Adrenal gland (tissue), 9 donors: ENCODE measurements at regions not wholly inside any gene's neighbourhood (a gene's known extent, or its start where the extent isn't known, plus 50 kb on each side); places are given as distances from the start of the nearest gene placed in this dataset.
"Not testable (repeated sequence)": the region's sequence is repeated elsewhere in the genome, so short reads cannot be mapped to it uniquely, and the experiment has no call there.

Experiments used
- DNase-seq, 7 donors: peaks; one replicate each; pipeline ENCODE4 v3.0.0-alpha.2; 2019 to 2020
- H3K27ac ChIP-seq, 5 donors: fragments of 200-600 bp; sonication (generic) in 4 of 5; 1 replicate in 3 of 5; 2 replicates in 2 of 5; pipeline versions ENCODE4 v1.5.1 to v1.8.0; 2016 to 2020; ENCODE audit warnings: mild to moderate bottlenecking in 1 of 5
- H3K27me3 ChIP-seq: fragments of 200-600 bp; 2 replicates; pipeline ENCODE4 v1.8.0; 2021
- H3K36me3 ChIP-seq, 2 donors: fragments of 200-600 bp; replicated peaks in 1 of 2; 1 replicate in 1 of 2; 2 replicates in 1 of 2; pipeline versions ENCODE4 v1.5.1 to v1.8.0; 2018 to 2022
- H3K4me1 ChIP-seq, 2 donors: fragments of 200-600 bp; replicated peaks in 1 of 2; 1 replicate in 1 of 2; 2 replicates in 1 of 2; pipeline versions ENCODE4 v1.5.1 to v1.8.0; 2018 to 2021
- H3K4me3 ChIP-seq, 4 donors: fragments of 200-600 bp; sonication (generic) in 3 of 4; one replicate each; pipeline ENCODE4 v1.5.1; 2016 to 2018
- H3K9me3 ChIP-seq, 3 donors: fragments of 200-600 bp; sonication (generic) in 1 of 3; replicated peaks in 1 of 3; 1 replicate in 2 of 3; 2 replicates in 1 of 3; pipeline versions ENCODE4 v1.5.1 to v1.8.0; 2016 to 2021
- POLR2A ChIP-seq, 2 donors: fragments of 450-650 bp; IDR thresholded peaks; one replicate each; pipeline ENCODE4 v1.6.1; 2017; ENCODE audit warnings: antibody characterized with exemption in 2 of 2, mild to moderate bottlenecking in 2 of 2, moderate library complexity in 1 of 2
- WGBS, 4 donors: extraction: QIAGEN DNeasy Blood & Tissue Kit in 2 of 4; methylation state at CpG; one replicate each; pipeline versions ENCODE4 v1.1.5 to v1.1.7; 2013 to 2017; 5-methylcytosine and 5-hydroxymethylcytosine counted together
- intact Hi-C, 2 donors: fragments of 100-400 bp; cut with DNase I; formaldehyde crosslinking; loops; one replicate each; pipeline versions ENCODE4 v1.14.1 to v1.15.0; 2022 to 2023
- TF ChIP-seq, protein P1 (sequence below), 6 experiments: fragments of 450-650 bp in 4 of 6; fragments of 200-600 bp in 2 of 6; sonication (generic) in 1 of 6; IDR thresholded peaks; 1 replicate in 5 of 6; 2 replicates in 1 of 6; pipeline versions ENCODE4 v1.5.1 to v1.8.0; 2016 to 2021; ENCODE audit warnings: antibody characterized with exemption in 6 of 6, mild to moderate bottlenecking in 2 of 6, moderate library complexity in 1 of 6
- donor health status: healthy with polysubstance abuse.
- donor health status: Bipolar disorder and iron deficiency.
- donor health status: DM: yes; HTN: yes; CAD: no.
- donor health status: DM: no; HTN: no; CAD: no.
- donor health status: DM: no; HTN: no; CAD: no.

DNA sequence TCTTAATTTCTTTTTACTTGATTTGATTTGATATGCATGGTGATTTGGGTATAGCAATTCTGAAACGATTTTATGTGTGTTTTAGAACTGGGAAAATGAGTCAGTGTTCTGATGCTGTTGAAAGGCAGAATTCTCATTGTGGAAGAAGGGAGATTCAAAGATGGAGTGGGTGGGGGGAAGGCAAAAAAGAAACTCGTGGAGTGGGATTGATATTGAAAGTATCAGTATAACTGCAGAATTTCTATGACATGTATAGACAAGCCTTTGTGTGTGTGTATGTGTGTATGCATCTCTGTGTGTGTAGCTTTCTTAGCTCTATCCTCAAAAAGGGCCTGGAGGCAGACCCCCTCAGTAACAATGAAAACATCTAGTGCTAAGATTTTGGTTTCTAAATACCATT lies 184.3 kb upstream of the OLIG3 start:
- Histone ChIP-seq H3K4me3 (no peak overlapping the region), H3K36me3 (no peaks in the 10 kb centered on the region), H3K9me3 (no peaks in the 10 kb centered on the region), H3K27me3 (no peaks in the 10 kb centered on the region), H3K27ac (no peak overlapping the region), H3K4me1 (peaks cover 0 to 14% of the 10 kb centered on the region in 2 donors)
- TF ChIP-seq, protein P1, sequence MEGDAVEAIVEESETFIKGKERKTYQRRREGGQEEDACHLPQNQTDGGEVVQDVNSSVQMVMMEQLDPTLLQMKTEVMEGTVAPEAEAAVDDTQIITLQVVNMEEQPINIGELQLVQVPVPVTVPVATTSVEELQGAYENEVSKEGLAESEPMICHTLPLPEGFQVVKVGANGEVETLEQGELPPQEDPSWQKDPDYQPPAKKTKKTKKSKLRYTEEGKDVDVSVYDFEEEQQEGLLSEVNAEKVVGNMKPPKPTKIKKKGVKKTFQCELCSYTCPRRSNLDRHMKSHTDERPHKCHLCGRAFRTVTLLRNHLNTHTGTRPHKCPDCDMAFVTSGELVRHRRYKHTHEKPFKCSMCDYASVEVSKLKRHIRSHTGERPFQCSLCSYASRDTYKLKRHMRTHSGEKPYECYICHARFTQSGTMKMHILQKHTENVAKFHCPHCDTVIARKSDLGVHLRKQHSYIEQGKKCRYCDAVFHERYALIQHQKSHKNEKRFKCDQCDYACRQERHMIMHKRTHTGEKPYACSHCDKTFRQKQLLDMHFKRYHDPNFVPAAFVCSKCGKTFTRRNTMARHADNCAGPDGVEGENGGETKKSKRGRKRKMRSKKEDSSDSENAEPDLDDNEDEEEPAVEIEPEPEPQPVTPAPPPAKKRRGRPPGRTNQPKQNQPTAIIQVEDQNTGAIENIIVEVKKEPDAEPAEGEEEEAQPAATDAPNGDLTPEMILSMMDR (IDR thresholded peaks at IDR 0.05) = no peak
- no peak for TF ChIP-seq POLR2A (IDR thresholded peaks at IDR 0.05)
- WGBS, 4 donors = 55 to 72% (median 62%) methylated on average over 2 of the region's 2 CpGs
- no peak for DNase-seq
- intact Hi-C loops = no loop called here

DNA sequence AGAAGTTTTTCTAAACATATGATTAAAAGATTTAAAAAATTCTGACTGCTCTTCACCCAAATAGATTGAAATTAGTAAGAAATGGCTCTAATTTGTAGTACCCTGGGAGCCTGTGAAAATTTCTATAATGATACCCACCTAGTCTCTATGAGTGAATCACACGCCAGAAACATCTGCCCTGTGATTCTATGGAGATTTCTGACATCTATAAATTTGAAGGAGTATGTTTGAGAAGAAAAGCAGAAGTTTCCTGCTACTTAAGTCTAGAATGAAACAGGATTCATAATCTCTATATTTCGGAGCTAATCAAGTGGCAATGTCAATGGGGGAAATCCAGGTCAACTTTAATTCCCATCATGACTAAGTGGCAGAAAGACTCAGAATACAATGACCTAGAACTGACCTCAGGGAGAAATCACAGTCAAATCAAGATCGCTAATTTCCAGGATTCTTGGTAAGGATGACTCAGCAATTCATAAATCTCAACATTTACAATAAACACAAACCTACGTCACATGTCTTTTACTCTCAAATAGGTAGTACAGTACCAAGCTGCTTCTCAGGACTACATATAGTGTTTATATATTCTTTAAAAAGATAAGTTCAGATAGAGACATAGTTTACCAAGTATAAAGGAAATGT lies 186.2 kb upstream of the TNFAIP3 start:
- 33 to 49% (median 35%) methylated on average over 4 of the region's 4 CpGs for WGBS, 4 donors
- intact Hi-C loops = no loop called here
- TF ChIP-seq POLR2A (IDR thresholded peaks at IDR 0.05) = no peak
- TF ChIP-seq, protein P1 (IDR thresholded peaks at IDR 0.05) = no peak

DNA sequence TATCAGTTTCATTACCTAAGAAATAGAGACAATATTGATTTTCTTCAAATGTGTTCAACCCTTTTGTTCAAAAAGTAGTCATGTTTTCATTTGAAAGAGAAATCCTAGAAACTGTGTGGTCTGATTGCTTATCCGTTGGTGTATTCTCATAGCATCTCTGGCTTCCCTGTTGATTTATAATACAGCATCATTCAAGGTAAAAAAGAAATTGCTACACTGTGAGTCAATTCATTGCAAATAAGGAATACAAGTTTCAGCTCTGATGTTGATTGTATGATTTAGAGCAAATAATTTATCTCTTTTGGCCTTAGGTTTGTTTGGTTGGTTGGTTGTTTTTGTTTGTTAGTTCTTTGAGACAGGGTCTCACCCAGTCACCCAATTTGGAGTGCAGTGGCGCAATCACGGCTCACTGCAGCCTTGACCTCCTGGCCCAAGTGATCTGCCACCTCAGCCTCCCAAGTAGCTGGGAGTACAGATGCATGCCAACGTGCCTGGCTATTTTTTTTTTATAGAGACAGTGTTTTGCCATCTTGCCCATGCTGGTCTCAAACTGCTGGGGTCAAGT lies 185.5 kb upstream of the TNFAIP3 start:
- DNase-seq = peak in 4 of 7 donors; percentile 24 to 45 (median 28)
- H3K27me3 ChIP-seq = no peaks in the 10 kb centered on the region
- H3K36me3 ChIP-seq = no peaks in the 10 kb centered on the region
- no peak overlapping the region for H3K27ac ChIP-seq
- intact Hi-C loops = no loop called here
- no peak for TF ChIP-seq POLR2A (IDR thresholded peaks at IDR 0.05)
- TF ChIP-seq, protein P1 (IDR thresholded peaks at IDR 0.05) = no peak
- H3K4me1 ChIP-seq = peaks cover 0 to 14% of the 10 kb centered on the region in 2 donors
- 42 to 72% (median 51%) methylated on average over 4 of the region's 4 CpGs for WGBS, 4 donors
- no peaks in the 10 kb centered on the region for H3K9me3 ChIP-seq
- no peak overlapping the region for H3K4me3 ChIP-seq

More for the DNA sequence above, 186.2 kb upstream of the TNFAIP3 start:
- no peak overlapping the region for H3K4me3 ChIP-seq
- H3K4me1 ChIP-seq = peaks cover 0 to 14% of the 10 kb centered on the region in 2 donors
- no peak overlapping the region for H3K27ac ChIP-seq
- no peaks in the 10 kb centered on the region for H3K36me3 ChIP-seq
- no peak for DNase-seq
- no peaks in the 10 kb centered on the region for H3K27me3 ChIP-seq
- no peaks in the 10 kb centered on the region for H3K9me3 ChIP-seq

DNA sequence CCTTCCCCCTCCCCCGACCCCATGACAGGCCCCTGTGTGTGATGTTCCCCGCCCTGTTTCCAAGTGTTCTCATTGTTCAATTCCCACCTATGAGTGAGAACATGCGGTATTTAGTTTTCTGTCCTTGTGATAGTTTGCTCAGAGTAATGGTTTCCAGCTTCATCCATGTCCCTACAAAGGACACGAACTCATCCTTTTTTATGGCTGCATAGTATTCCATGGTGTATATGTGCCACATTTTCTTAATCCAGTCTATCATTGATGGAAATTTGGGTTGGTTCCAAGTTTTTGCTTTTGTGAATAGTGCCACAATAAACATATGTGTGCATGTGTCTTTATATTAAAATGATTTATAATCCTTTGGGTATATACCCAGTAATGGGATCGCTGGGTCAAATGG lies 184.4 kb upstream of the TNFAIP3 start:
- H3K36me3 ChIP-seq, intact Hi-C loops, H3K27ac ChIP-seq, H3K4me3 ChIP-seq, H3K27me3 ChIP-seq, H3K9me3 ChIP-seq, DNase-seq: not testable (repeated sequence)
- 89 to 97% (median 92%) methylated on average over 5 of the region's 5 CpGs for WGBS, 4 donors
- H3K4me1 ChIP-seq = peaks cover 0 to 14% of the 10 kb centered on the region in 2 donors

DNA sequence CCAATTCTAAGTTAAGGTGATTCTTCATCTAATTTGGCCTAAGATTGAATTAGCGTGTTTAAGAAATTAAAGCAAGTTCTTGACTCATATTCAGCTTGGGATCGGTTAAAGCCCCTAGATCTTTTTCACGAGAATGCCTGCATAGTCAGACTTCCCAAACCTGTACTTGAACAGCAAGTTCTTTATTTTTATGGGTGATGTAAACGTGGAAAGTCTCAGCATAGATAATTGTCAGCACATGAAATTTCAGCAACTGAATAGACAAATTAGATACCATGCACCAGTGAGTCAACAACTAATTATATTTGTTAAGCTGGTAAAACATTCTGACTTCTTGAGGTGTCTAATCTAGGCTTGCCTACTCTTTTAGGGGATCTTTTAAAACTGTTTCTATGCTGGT lies 183.1 kb upstream of the TNFAIP3 start:
- WGBS, 4 donors = 54 to 61% (median 56%) methylated on average over 4 of the region's 4 CpGs
- Histone ChIP-seq H3K36me3 (no peaks in the 10 kb centered on the region), H3K4me1 (peaks cover 0 to 14% of the 10 kb centered on the region in 2 donors), H3K9me3 (no peaks in the 10 kb centered on the region), H3K27me3 (no peaks in the 10 kb centered on the region), H3K27ac (no peak overlapping the region), H3K4me3 (no peak overlapping the region)
- TF ChIP-seq POLR2A (IDR thresholded peaks at IDR 0.05) = no peak
- TF ChIP-seq, protein P1 (IDR thresholded peaks at IDR 0.05) = no peak
- intact Hi-C loops = no loop called here
- no peak for DNase-seq
